ENCODE measurements at regions not wholly inside any gene's neighbourhood (a gene's known extent, or its start where the extent isn't known, plus 50 kb on each side); places are given as distances from the start of the nearest gene placed in this dataset.

- ChIA-PET POLR2A (no interaction called here), CTCF (no interaction called here)
- Histone ChIP-seq H3K4me3 (ENCODE audit: control extremely low read depth in 1 of 5, extremely low read depth in 1 of 5, insufficient read depth in 1 of 5, low read depth in 2 of 5, low read length in 4 of 5) (no peak overlapping the region), H3K4me2 (replicated peaks; ENCODE audit: low read depth, low read length, poor library complexity, severe bottlenecking) (no peak overlapping the region), H3K36me3 (replicated peaks in 1 of 2; ENCODE audit: control extremely low read depth in 1 of 2, control insufficient read depth in 1 of 2, extremely low read depth in 1 of 2, insufficient read depth in 2 of 2, low read length in 1 of 2) (no peaks in the 10 kb centered on the region), H3K27ac (ENCODE audit: low read length in 2 of 2) (no peak overlapping the region), H4K20me1 (ENCODE audit: control insufficient read depth, insufficient read depth, low read length, poor library complexity, severe bottlenecking) (no peaks in the 10 kb centered on the region), H3K9me3 (ENCODE audit: control extremely low read depth in 1 of 3, control insufficient read depth in 2 of 3, insufficient read depth in 1 of 3, low read length in 2 of 3) (peaks cover 3 to 8% (median 5%) of the 10 kb centered on the region in 3 donors), H3K79me2 (ENCODE audit: control insufficient read depth, insufficient read depth, low read length) (no peaks in the 10 kb centered on the region), H3K9ac (ENCODE audit: low read length) (no peak overlapping the region), H2AFZ (ENCODE audit: insufficient read depth, low read depth, low read length, poor library complexity, severe bottlenecking) (no peak overlapping the region), H3K27me3 (replicated peaks in 1 of 4; ENCODE audit: control extremely low read depth in 1 of 4, control insufficient read depth in 3 of 4, insufficient read depth in 4 of 4, low read length in 3 of 4) (no peaks in the 10 kb centered on the region), H3K4me1 (ENCODE audit: control insufficient read depth in 2 of 2, insufficient read depth in 2 of 2, low read length in 2 of 2) (no peaks in the 10 kb centered on the region)
- no peak overlapping the region for H3K27ac Mint-ChIP-seq
- H3K9me3 Mint-ChIP-seq (ENCODE audit: insufficient read depth), result peaks cover 12% of the 10 kb centered on the region
- no peak overlapping the region for H3K4me3 Mint-ChIP-seq
- DNase-seq (no peak), ATAC-seq (ENCODE audit: low read depth) (no peak)
- no peaks in the 10 kb centered on the region for H3K27me3 Mint-ChIP-seq
- WGBS (ENCODE audit: insufficient coverage), result no CpG with 5 or more reads among the region's 1 CpG
- no peak for TF ChIP-seq EZH2 (IDR thresholded peaks at IDR 0.05; ENCODE audit: borderline replicate concordance, insufficient read depth, low read depth, low read length, poor library complexity, severe bottlenecking)
- no peak for TF ChIP-seq CTCF (IDR thresholded peaks at IDR 0.05)
- intact Hi-C loops (cut with micrococcal nuclease), result no loop called here
- no peaks in the 10 kb centered on the region for H3K4me1 Mint-ChIP-seq
Observed at GRCh38 chr11:91591021-91591420, 633.6 kb upstream of the FAT3 start.

- Histone ChIP-seq H3K79me2 (ENCODE audit: control insufficient read depth, insufficient read depth, low read length) (no peaks in the 10 kb centered on the region), H3K36me3 (replicated peaks in 1 of 2; ENCODE audit: control extremely low read depth in 1 of 2, control insufficient read depth in 1 of 2, extremely low read depth in 1 of 2, insufficient read depth in 2 of 2, low read length in 1 of 2) (no peaks in the 10 kb centered on the region), H3K4me1 (ENCODE audit: control insufficient read depth in 2 of 2, insufficient read depth in 2 of 2, low read length in 2 of 2) (no peaks in the 10 kb centered on the region), H2AFZ (ENCODE audit: insufficient read depth, low read depth, low read length, poor library complexity, severe bottlenecking) (no peak overlapping the region), H3K4me2 (replicated peaks; ENCODE audit: low read depth, low read length, poor library complexity, severe bottlenecking) (no peak overlapping the region), H3K9ac (ENCODE audit: low read length) (no peak overlapping the region), H3K4me3 (ENCODE audit: control extremely low read depth in 1 of 5, extremely low read depth in 1 of 5, insufficient read depth in 1 of 5, low read depth in 2 of 5, low read length in 4 of 5) (no peak overlapping the region), H4K20me1 (ENCODE audit: control insufficient read depth, insufficient read depth, low read length, poor library complexity, severe bottlenecking) (no peaks in the 10 kb centered on the region), H3K27me3 (replicated peaks in 1 of 4; ENCODE audit: control extremely low read depth in 1 of 4, control insufficient read depth in 3 of 4, insufficient read depth in 4 of 4, low read length in 3 of 4) (no peaks in the 10 kb centered on the region), H3K27ac (ENCODE audit: low read length in 2 of 2) (no peak overlapping the region), H3K9me3 (ENCODE audit: control extremely low read depth in 1 of 3, control insufficient read depth in 2 of 3, insufficient read depth in 1 of 3, low read length in 2 of 3) (peaks cover 3% of the 10 kb centered on the region in 3 donors)
- 82% methylated on average over 3 of the region's 3 CpGs for WGBS (ENCODE audit: insufficient coverage)
- Mint-ChIP-seq H3K9me3 (ENCODE audit: insufficient read depth) (peaks cover 23% of the 10 kb centered on the region), H3K4me3 (no peak overlapping the region), H3K27ac (no peak overlapping the region), H3K27me3 (no peaks in the 10 kb centered on the region), H3K4me1 (no peaks in the 10 kb centered on the region)
- intact Hi-C loops (cut with micrococcal nuclease), result no loop called here
- ChIA-PET CTCF (no interaction called here), POLR2A (no interaction called here)
- ATAC-seq (ENCODE audit: low read depth), result no peak
- no peak for DNase-seq
- TF ChIP-seq EZH2 (IDR thresholded peaks at IDR 0.05; ENCODE audit: borderline replicate concordance, insufficient read depth, low read depth, low read length, poor library complexity, severe bottlenecking) (no peak), CTCF (IDR thresholded peaks at IDR 0.05) (no peak)
Observed at GRCh38 chr11:91587131-91587530, 637.5 kb upstream of the FAT3 start.
